ENCODE measurements at regions not wholly inside any gene's neighbourhood (a gene's known extent, or its start where the extent isn't known, plus 50 kb on each side); places are given as distances from the start of the nearest gene placed in this dataset.

- TF ChIP-seq CTCF (IDR thresholded peaks at IDR 0.05; ENCODE audit: low read length) = no peak
- no peak for TF ChIP-seq EZH2phosphoT487 (IDR thresholded peaks at IDR 0.05; ENCODE audit: low read length)
- no peak for TF ChIP-seq EZH2 (optimal IDR thresholded peaks at IDR 0.05; ENCODE audit: low read depth, low read length)
Measured at GRCh38 chr1:186564582-186564981, 103.7 kb upstream of the PDC start.

Measured in MM.1S (cell line).